Lung (tissue), 11 donors: ENCODE measurements at regions not wholly inside any gene's neighbourhood (a gene's known extent, or its start where the extent isn't known, plus 50 kb on each side); places are given as distances from the start of the nearest gene placed in this dataset.

Source experiments
- ATAC-seq: fragments of 200-7000 bp; cut with Tn5 transposase; one replicate; pipeline ENCODE4 v1.9.1; 2020; ENCODE audit warnings: moderate number of reproducible peaks; ENCODE audit not compliant: insufficient read depth, low FRiP score
- DNase-seq, 3 donors: peaks; one replicate each; pipeline ENCODE4 v3.0.0-alpha.2; 2013 to 2017
- H3K27ac ChIP-seq, 2 donors: one replicate each; pipeline ENCODE4 v1.5.1; 2013; ENCODE audit warnings: mild to moderate bottlenecking in 2 of 2, moderate library complexity in 2 of 2, control low read depth in 1 of 2, inconsistent platforms in 1 of 2, low read depth in 1 of 2, low read length in 1 of 2
- H3K27me3 ChIP-seq, 3 donors: one replicate each; pipeline ENCODE4 v1.5.1; 2013; ENCODE audit warnings: low read length in 2 of 3; ENCODE audit not compliant: control insufficient read depth in 3 of 3, insufficient read depth in 3 of 3
- H3K36me3 ChIP-seq, 4 donors: one replicate each; pipeline ENCODE4 v1.5.1; 2013; ENCODE audit warnings: low read length in 4 of 4, mild to moderate bottlenecking in 1 of 4, moderate library complexity in 1 of 4; ENCODE audit not compliant: control insufficient read depth in 4 of 4, insufficient read depth in 4 of 4
- H3K4me1 ChIP-seq, 5 donors: one replicate each; pipeline ENCODE4 v1.5.1; 2013; ENCODE audit warnings: low read length in 5 of 5, mild to moderate bottlenecking in 2 of 5, moderate library complexity in 1 of 5; ENCODE audit not compliant: control insufficient read depth in 5 of 5, insufficient read depth in 5 of 5
- H3K4me3 ChIP-seq: one replicate; pipeline ENCODE4 v1.5.1; 2013; ENCODE audit warnings: mild to moderate bottlenecking, control low read depth, moderate library complexity
- H3K9ac ChIP-seq, 2 donors: one replicate each; pipeline ENCODE4 v1.5.1; 2013; ENCODE audit warnings: low read length in 2 of 2, control low read depth in 1 of 2; ENCODE audit not compliant: insufficient read depth in 1 of 2
- H3K9me3 ChIP-seq, 4 donors: one replicate each; pipeline ENCODE4 v1.5.1; 2013; ENCODE audit warnings: low read length in 3 of 4, mild to moderate bottlenecking in 1 of 4, moderate library complexity in 1 of 4; ENCODE audit not compliant: control insufficient read depth in 4 of 4, insufficient read depth in 3 of 4
- WGBS, 2 donors: extraction: QIAGEN DNeasy Blood & Tissue Kit; methylation state at CpG; one replicate each; pipeline ENCODE4 v1.1.7; 2013; 5-methylcytosine and 5-hydroxymethylcytosine counted together
- TF ChIP-seq, protein P1 (sequence below): IDR thresholded peaks from 2 replicates; pipeline ENCODE4 v1.5.1; 2012; ENCODE audit warnings: mild to moderate bottlenecking; ENCODE audit errors: control extremely low read depth, extremely low read depth
- donor health status: control.
- donor health status: control.
- donor health status: Bipolar disorder and iron deficiency.
- donor health status: healthy.
- donor health status: DM: yes; HTN: yes; CAD: no.

GRCh38 chrX:136961594-136962135 lies 72.1 kb downstream of the GPR101 start:
- TF ChIP-seq, protein P1, sequence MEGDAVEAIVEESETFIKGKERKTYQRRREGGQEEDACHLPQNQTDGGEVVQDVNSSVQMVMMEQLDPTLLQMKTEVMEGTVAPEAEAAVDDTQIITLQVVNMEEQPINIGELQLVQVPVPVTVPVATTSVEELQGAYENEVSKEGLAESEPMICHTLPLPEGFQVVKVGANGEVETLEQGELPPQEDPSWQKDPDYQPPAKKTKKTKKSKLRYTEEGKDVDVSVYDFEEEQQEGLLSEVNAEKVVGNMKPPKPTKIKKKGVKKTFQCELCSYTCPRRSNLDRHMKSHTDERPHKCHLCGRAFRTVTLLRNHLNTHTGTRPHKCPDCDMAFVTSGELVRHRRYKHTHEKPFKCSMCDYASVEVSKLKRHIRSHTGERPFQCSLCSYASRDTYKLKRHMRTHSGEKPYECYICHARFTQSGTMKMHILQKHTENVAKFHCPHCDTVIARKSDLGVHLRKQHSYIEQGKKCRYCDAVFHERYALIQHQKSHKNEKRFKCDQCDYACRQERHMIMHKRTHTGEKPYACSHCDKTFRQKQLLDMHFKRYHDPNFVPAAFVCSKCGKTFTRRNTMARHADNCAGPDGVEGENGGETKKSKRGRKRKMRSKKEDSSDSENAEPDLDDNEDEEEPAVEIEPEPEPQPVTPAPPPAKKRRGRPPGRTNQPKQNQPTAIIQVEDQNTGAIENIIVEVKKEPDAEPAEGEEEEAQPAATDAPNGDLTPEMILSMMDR: no peak
- Histone ChIP-seq H3K27me3 (peaks cover 0 to 3% (median 2%) of the 10 kb centered on the region in 3 donors), H3K4me3 (no peak overlapping the region), H3K9ac (no peak overlapping the region), H3K4me1 (no peaks in the 10 kb centered on the region), H3K9me3 (no peaks in the 10 kb centered on the region), H3K27ac (no peak overlapping the region), H3K36me3 (no peaks in the 10 kb centered on the region)
- ATAC-seq (no peak), DNase-seq (no peak)
- 76 to 90% methylated on average over 4 of the region's 4 CpGs for WGBS, 2 donors

GRCh38 chrX:136954930-136955329 lies 74.4 kb upstream of the RBMX start:
- DNase-seq: peak in 2 of 3 donors; percentile 54 to 71
- Histone ChIP-seq H3K27ac (no peak overlapping the region), H3K27me3 (peaks cover 0 to 2% (median 0%) of the 10 kb centered on the region in 3 donors), H3K4me3 (no peak overlapping the region), H3K4me1 (no peaks in the 10 kb centered on the region), H3K9ac (no peak overlapping the region), H3K36me3 (no peaks in the 10 kb centered on the region), H3K9me3 (no peaks in the 10 kb centered on the region)
- TF ChIP-seq, protein P1: no peak
- 5 to 10% methylated on average over 4 of the region's 4 CpGs for WGBS, 2 donors
- peak; percentile 56 for ATAC-seq

- no peak overlapping the region for H3K27ac ChIP-seq
- ATAC-seq (peak; percentile 72), DNase-seq (peak; percentile 55 to 73 (median 65))
- TF ChIP-seq, protein P1: no peak
- H3K4me1 ChIP-seq: no peaks in the 10 kb centered on the region
- no peaks in the 10 kb centered on the region for H3K36me3 ChIP-seq
- H3K4me3 ChIP-seq: no peak overlapping the region
- H3K9me3 ChIP-seq: no peaks in the 10 kb centered on the region
- no peaks in the 10 kb centered on the region for H3K27me3 ChIP-seq
- H3K9ac ChIP-seq: no peak overlapping the region
- WGBS, 2 donors: 62 to 68% methylated on average over 24 to 26 of the region's 26 CpGs
Measured at GRCh38 chrX:136953867-136954787, 73.6 kb upstream of the RBMX start.
